GM12878 (cell line): ENCODE measurements at regions not wholly inside any gene's neighbourhood (a gene's known extent, or its start where the extent isn't known, plus 50 kb on each side); places are given as distances from the start of the nearest gene placed in this dataset.

Experiments
- ATAC-seq: fragments of 200-7000 bp; cut with Tn5 transposase; 3 replicates; pipeline ENCODE4 v1.9.1; 2020; ENCODE audit warnings: mild to moderate bottlenecking, moderate library complexity
- BruUV-seq: library from RNA; stranded (reverse); fragments of 400-500 nt; replicated peaks from 2 replicates; lab custom pipeline; 2021; lab: Mats Ljungman, UMichigan
- CTCF ChIA-PET: fragments of 300-600 bp; sonication (Branson Sonifier 250); formaldehyde crosslinking; extraction: SDS; loops from one replicate; lab custom pipeline; 2021; ENCODE audit warnings: inconsistent platforms; lab: Yijun Ruan, JAX
- POLR2A ChIA-PET: fragments of 350-600 bp; formaldehyde crosslinking; extraction: SDS; loops from one replicate; lab custom pipeline; 2021; ENCODE audit warnings: inconsistent platforms; lab: Charles Lee
- RAD21 ChIA-PET: fragments of 300-600 bp; sonication (Branson Sonifier 250); formaldehyde crosslinking; loops from one replicate; lab custom pipeline; 2023; ENCODE audit warnings: antibody characterized with exemption; ENCODE audit not compliant: unreplicated experiment; lab: Charles Lee
- SMC1A ChIA-PET: fragments of 300-600 bp; sonication (Branson Sonifier 250); formaldehyde crosslinking; loops from one replicate; lab custom pipeline; 2023; ENCODE audit not compliant: unreplicated experiment, uncharacterized antibody; lab: Charles Lee
- DNase-seq: peaks from one replicate; pipeline ENCODE4 v3.0.0-alpha.2; 2011; ENCODE audit warnings: low read depth, low spot score
- FAIRE-seq: peaks from 3 replicates; lab custom pipeline; 2011; peaks lifted over from hg19 to GRCh38; lab: Jason Lieb, UNC
- H2AFZ ChIP-seq: 2 replicates; pipeline ENCODE4 v1.6.0; 2011; ENCODE audit warnings: low read depth, low read length, control low read depth; ENCODE audit not compliant: control insufficient read depth
- H3K27ac ChIP-seq: 2 replicates; pipeline ENCODE4 v1.5.1; 2011; ENCODE audit warnings: control low read depth; ENCODE audit not compliant: control insufficient read depth, insufficient read depth
- H3K27me3 ChIP-seq, 2 experiments: replicated peaks in 1 of 2; 2 replicates each; pipeline versions ENCODE4 v1.6.0 to v1.6.1; 2011; ENCODE audit warnings: low read length in 1 of 2; ENCODE audit not compliant: control insufficient read depth in 2 of 2, insufficient read depth in 2 of 2
- H3K36me3 ChIP-seq, 2 experiments: 2 replicates each; pipeline ENCODE4 v1.5.1; 2011; ENCODE audit warnings: low read length in 1 of 2; ENCODE audit not compliant: control insufficient read depth in 2 of 2, insufficient read depth in 2 of 2
- H3K4me1 ChIP-seq: 2 replicates; pipeline ENCODE4 v1.6.1; 2011; ENCODE audit warnings: mild to moderate bottlenecking, low read length, moderate library complexity, mixed read lengths; ENCODE audit not compliant: control insufficient read depth, insufficient read depth
- H3K4me2 ChIP-seq: 2 replicates; pipeline ENCODE4 v1.6.0; 2011; ENCODE audit warnings: control low read depth; ENCODE audit not compliant: control insufficient read depth, insufficient read depth
- H3K4me3 ChIP-seq: fragments of 200-600 bp; sonication (generic); 2 replicates; pipeline ENCODE4 v1.5.1; 2016
- H3K79me2 ChIP-seq: 2 replicates; pipeline ENCODE4 v1.6.0; 2011; ENCODE audit warnings: low read length; ENCODE audit not compliant: control insufficient read depth, insufficient read depth
- H3K9ac ChIP-seq: 2 replicates; pipeline ENCODE4 v1.8.0; 2011; ENCODE audit warnings: low read length, control low read depth, mixed read lengths; ENCODE audit not compliant: control insufficient read depth, insufficient read depth
- H3K9me3 ChIP-seq: replicated peaks from 3 replicates; pipeline ENCODE4 v1.5.1; 2011; ENCODE audit warnings: mild to moderate bottlenecking, low read length; ENCODE audit not compliant: control insufficient read depth, insufficient read depth
- H4K20me1 ChIP-seq: 2 replicates; pipeline ENCODE4 v1.6.0; 2011; ENCODE audit not compliant: control insufficient read depth, insufficient read depth
- CBFB ChIP-seq: IDR thresholded peaks from 2 replicates; pipeline ENCODE4 v1.6.1; 2016; ENCODE audit warnings: antibody characterized with exemption, low read depth
- EZH2 ChIP-seq: IDR thresholded peaks from 2 replicates; pipeline ENCODE4 v1.6.1; 2012; ENCODE audit warnings: low read depth, mild to moderate bottlenecking, control low read depth, inconsistent platforms, low read length, borderline replicate concordance; ENCODE audit not compliant: control insufficient read depth
- HCFC1 ChIP-seq: fragments of 150-350 bp; IDR thresholded peaks from 2 replicates; pipeline ENCODE4 v1.6.1; 2014; ENCODE audit warnings: low read length
- MEF2B ChIP-seq: fragments of 450-650 bp; IDR thresholded peaks from 2 replicates; pipeline ENCODE4 v1.6.1; 2018; ENCODE audit warnings: mild to moderate bottlenecking, moderate library complexity; ENCODE audit not compliant: partially characterized antibody, poor library complexity, severe bottlenecking
- POLR2A ChIP-seq: IDR thresholded peaks from 2 replicates; pipeline ENCODE4 v1.6.1; 2011; ENCODE audit warnings: low read depth, mild to moderate bottlenecking, low read length
- SIN3A ChIP-seq: IDR thresholded peaks from 2 replicates; pipeline ENCODE4 v1.6.1; 2012; ENCODE audit warnings: low read depth, low read length, improper control_type of control experiment
- YY1 ChIP-seq: IDR thresholded peaks from 2 replicates; pipeline ENCODE4 v1.6.1; 2011; ENCODE audit warnings: low read depth, mild to moderate bottlenecking, low read length
- ZNF217 ChIP-seq: fragments of 450-650 bp; IDR thresholded peaks from 2 replicates; pipeline ENCODE4 v1.6.1; 2017; ENCODE audit warnings: antibody characterized with exemption, mild to moderate bottlenecking
- WGBS: methylation state at CpG from one replicate; pipeline ENCODE4 v1.1.6; 2016; ENCODE audit warnings: low lambda C conversion rate; ENCODE audit not compliant: insufficient replicate concordance, insufficient coverage; ENCODE audit errors: missing lambda C conversion rate; 5-methylcytosine and 5-hydroxymethylcytosine counted together
- in situ Hi-C: fragments of 300-500 bp; cut with MboI; formaldehyde crosslinking; loops from 9 replicates; pipeline ENCODE4 v1.14.3; 2018; ENCODE audit warnings: mixed read lengths
- intact Hi-C: fragments of 100-400 bp; cut with micrococcal nuclease; formaldehyde crosslinking; loops from one replicate; pipeline ENCODE4 v1.14.2; 2022; ENCODE audit not compliant: unreplicated experiment
- TF ChIP-seq, protein P1 (sequence below): fragments of 450-650 bp; IDR thresholded peaks from 2 replicates; pipeline ENCODE4 v1.6.1; 2017; ENCODE audit warnings: mild to moderate bottlenecking, moderate library complexity
- TF ChIP-seq, protein P2 (sequence below): fragments of 450-650 bp; IDR thresholded peaks from 2 replicates; pipeline ENCODE4 v1.6.1; 2017; ENCODE audit warnings: mild to moderate bottlenecking, low read depth, inconsistent platforms; ENCODE audit not compliant: poor library complexity, severe bottlenecking

DNA sequence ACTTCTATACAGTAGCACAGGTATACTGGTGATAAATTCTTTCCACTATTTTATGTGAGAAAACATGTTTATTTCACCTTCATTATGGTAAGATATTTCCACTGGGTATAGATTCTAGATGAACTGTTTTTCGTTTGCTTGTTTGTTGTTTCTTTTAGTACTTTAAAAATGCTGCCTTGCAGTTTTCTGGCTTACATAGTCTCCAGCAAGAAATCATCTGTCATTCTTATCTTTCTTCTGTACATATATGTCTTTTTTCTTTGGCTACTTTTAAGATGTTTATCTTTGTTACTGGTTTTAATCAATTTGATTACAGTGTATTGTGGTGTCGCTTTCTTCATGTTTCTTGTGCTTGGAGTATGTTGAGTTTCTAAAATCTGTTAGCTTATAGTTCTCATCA lies 333.3 kb upstream of the HTR2A start:
- TF ChIP-seq, protein P1, sequence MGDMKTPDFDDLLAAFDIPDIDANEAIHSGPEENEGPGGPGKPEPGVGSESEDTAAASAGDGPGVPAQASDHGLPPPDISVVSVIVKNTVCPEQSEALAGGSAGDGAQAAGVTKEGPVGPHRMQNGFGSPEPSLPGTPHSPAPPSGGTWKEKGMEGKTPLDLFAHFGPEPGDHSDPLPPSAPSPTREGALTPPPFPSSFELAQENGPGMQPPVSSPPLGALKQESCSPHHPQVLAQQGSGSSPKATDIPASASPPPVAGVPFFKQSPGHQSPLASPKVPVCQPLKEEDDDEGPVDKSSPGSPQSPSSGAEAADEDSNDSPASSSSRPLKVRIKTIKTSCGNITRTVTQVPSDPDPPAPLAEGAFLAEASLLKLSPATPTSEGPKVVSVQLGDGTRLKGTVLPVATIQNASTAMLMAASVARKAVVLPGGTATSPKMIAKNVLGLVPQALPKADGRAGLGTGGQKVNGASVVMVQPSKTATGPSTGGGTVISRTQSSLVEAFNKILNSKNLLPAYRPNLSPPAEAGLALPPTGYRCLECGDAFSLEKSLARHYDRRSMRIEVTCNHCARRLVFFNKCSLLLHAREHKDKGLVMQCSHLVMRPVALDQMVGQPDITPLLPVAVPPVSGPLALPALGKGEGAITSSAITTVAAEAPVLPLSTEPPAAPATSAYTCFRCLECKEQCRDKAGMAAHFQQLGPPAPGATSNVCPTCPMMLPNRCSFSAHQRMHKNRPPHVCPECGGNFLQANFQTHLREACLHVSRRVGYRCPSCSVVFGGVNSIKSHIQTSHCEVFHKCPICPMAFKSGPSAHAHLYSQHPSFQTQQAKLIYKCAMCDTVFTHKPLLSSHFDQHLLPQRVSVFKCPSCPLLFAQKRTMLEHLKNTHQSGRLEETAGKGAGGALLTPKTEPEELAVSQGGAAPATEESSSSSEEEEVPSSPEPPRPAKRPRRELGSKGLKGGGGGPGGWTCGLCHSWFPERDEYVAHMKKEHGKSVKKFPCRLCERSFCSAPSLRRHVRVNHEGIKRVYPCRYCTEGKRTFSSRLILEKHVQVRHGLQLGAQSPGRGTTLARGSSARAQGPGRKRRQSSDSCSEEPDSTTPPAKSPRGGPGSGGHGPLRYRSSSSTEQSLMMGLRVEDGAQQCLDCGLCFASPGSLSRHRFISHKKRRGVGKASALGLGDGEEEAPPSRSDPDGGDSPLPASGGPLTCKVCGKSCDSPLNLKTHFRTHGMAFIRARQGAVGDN = no peak
- TF ChIP-seq ZNF217 = no peak
- Histone ChIP-seq H2AFZ (no peak overlapping the region), H3K4me1 (no peaks in the 10 kb centered on the region), H3K79me2 (no peaks in the 10 kb centered on the region), H3K4me3 (no peak overlapping the region), H3K4me2 (no peak overlapping the region), H3K27me3 (no peaks in the 10 kb centered on the region), H4K20me1 (no peaks in the 10 kb centered on the region), H3K36me3 (no peaks in the 10 kb centered on the region), H3K9ac (no peak overlapping the region), H3K27ac (no peak overlapping the region), H3K9me3 (no peaks in the 10 kb centered on the region)
- no peak for ATAC-seq
- FAIRE-seq = no peak
- ChIA-PET CTCF (no interaction called here), RAD21 (no interaction called here), SMC1A (no interaction called here), POLR2A (no interaction called here)
- no peak for DNase-seq
- no TSS peak for BruUV-seq
- intact Hi-C loops (no loop called here), in situ Hi-C loops (no loop called here)
- WGBS = 17% methylated on average over 2 of the region's 2 CpGs

DNA sequence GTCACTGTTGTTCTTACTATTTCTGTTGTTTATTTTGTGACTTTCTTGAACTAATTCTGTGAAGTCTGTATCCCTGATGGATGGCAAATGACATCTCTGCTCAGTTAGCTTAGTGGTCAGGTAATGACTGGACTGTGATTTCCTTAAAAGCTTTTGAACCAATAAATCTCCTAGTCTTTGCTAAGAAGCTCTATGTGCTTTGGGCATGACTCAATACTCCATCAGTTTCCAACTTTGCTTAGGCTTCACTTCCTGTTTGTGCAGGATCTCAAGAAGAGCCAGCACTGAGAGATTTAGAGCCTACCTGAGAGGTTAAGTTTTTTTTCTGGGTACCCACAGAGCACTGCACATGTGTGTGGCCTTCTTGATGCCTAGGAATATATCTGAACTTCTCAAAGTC lies 329.7 kb upstream of the HTR2A start:
- ATAC-seq (no peak), FAIRE-seq (no peak), DNase-seq (no peak)
- H3K9ac ChIP-seq = no peak overlapping the region
- ChIA-PET RAD21 (no interaction called here), CTCF (no interaction called here), POLR2A (interaction anchor here (0.6 kb wide), 1 partner anchor 288 kb away, joined by 3 read pairs; no protein-coding TSS in a partner anchor), SMC1A (no interaction called here)
- H3K36me3 ChIP-seq = no peaks in the 10 kb centered on the region
- H3K27me3 ChIP-seq = no peaks in the 10 kb centered on the region
- H3K9me3 ChIP-seq = no peaks in the 10 kb centered on the region
- H4K20me1 ChIP-seq = no peaks in the 10 kb centered on the region
- no peaks in the 10 kb centered on the region for H3K79me2 ChIP-seq
- BruUV-seq = no TSS peak
- intact Hi-C loops = no loop called here
- no peak overlapping the region for H3K4me2 ChIP-seq
- no peak overlapping the region for H3K4me3 ChIP-seq
- H3K4me1 ChIP-seq = no peaks in the 10 kb centered on the region
- no peak overlapping the region for H2AFZ ChIP-seq
- in situ Hi-C loops = no loop called here
- H3K27ac ChIP-seq = no peak overlapping the region
- TF ChIP-seq SIN3A (no peak), MEF2B (no peak), CBFB (no peak), POLR2A (no peak), EZH2 (no peak), YY1 (no peak), HCFC1 (no peak)
- TF ChIP-seq, protein P2, sequence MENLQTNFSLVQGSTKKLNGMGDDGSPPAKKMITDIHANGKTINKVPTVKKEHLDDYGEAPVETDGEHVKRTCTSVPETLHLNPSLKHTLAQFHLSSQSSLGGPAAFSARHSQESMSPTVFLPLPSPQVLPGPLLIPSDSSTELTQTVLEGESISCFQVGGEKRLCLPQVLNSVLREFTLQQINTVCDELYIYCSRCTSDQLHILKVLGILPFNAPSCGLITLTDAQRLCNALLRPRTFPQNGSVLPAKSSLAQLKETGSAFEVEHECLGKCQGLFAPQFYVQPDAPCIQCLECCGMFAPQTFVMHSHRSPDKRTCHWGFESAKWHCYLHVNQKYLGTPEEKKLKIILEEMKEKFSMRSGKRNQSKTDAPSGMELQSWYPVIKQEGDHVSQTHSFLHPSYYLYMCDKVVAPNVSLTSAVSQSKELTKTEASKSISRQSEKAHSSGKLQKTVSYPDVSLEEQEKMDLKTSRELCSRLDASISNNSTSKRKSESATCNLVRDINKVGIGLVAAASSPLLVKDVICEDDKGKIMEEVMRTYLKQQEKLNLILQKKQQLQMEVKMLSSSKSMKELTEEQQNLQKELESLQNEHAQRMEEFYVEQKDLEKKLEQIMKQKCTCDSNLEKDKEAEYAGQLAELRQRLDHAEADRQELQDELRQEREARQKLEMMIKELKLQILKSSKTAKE = no peak
